BLaER1 treated with 17β-estradiol and CSF1 and Interleukin-3, amounts not matched to agents 10 nM and 100 nM (cell line): ENCODE measurements at regions not wholly inside any gene's neighbourhood (a gene's known extent, or its start where the extent isn't known, plus 50 kb on each side); places are given as distances from the start of the nearest gene placed in this dataset.

Source experiments
- H3K27ac ChIP-seq, 11 experiments: shearing (Covaris generic); formaldehyde crosslinking; 2 replicates each; pipeline ENCODE4 v1.8.1; 2022
- H3K27me3 ChIP-seq, 11 experiments: shearing (Covaris generic); formaldehyde crosslinking; 2 replicates each; pipeline ENCODE4 v1.8.1; 2022
- H3K36me3 ChIP-seq, 11 experiments: shearing (Covaris generic); formaldehyde crosslinking; 2 replicates each; pipeline ENCODE4 v1.8.1; 2022
- H3K4me1 ChIP-seq, 10 experiments: shearing (Covaris generic); formaldehyde crosslinking; 2 replicates each; pipeline ENCODE4 v1.8.1; 2022
- H3K4me2 ChIP-seq, 11 experiments: shearing (Covaris generic); formaldehyde crosslinking; 2 replicates each; pipeline ENCODE4 v1.8.1; 2022
- H3K4me3 ChIP-seq, 10 experiments: shearing (Covaris generic); formaldehyde crosslinking; 2 replicates each; pipeline ENCODE4 v1.8.1; 2022
- H3K9ac ChIP-seq, 11 experiments: shearing (Covaris generic); formaldehyde crosslinking; 2 replicates each; pipeline ENCODE4 v1.8.1; 2022
- H3K9me3 ChIP-seq, 11 experiments: shearing (Covaris generic); formaldehyde crosslinking; replicated peaks in 1 of 11; 2 replicates each; pipeline ENCODE4 v1.8.1; 2022
- H4K20me1 ChIP-seq, 11 experiments: shearing (Covaris generic); formaldehyde crosslinking; 2 replicates each; pipeline ENCODE4 v1.8.1; 2022
- Cebpa-rat ChIP-seq, 11 experiments: shearing (Covaris generic); IDR thresholded peaks; 2 replicates each; pipeline ENCODE4 v1.8.1; 2022

- peaks cover 0 to 7% (median 0%) of the 10 kb centered on the region in 11 experiments; a peak in 2 of 22 replicates for H3K9me3 ChIP-seq
- H3K9ac ChIP-seq, result no peak overlapping the region
- no peak overlapping the region for H3K4me3 ChIP-seq
- no peak overlapping the region for H3K27ac ChIP-seq
- no peaks in the 10 kb centered on the region for H3K27me3 ChIP-seq
- H4K20me1 ChIP-seq, result no peaks in the 10 kb centered on the region
- no peak for TF ChIP-seq Cebpa-rat (IDR thresholded peaks at IDR 0.05)
- H3K36me3 ChIP-seq, result no peaks in the 10 kb centered on the region
- H3K4me1 ChIP-seq, result peaks cover 0 to 7% (median 0%) of the 10 kb centered on the region in 10 experiments; a peak in 4 of 20 replicates
- no peak overlapping the region for H3K4me2 ChIP-seq
These were observed 1426.5 kb downstream of the CDH11 start for GRCh38 chr16:63695347-63695746.

DNA sequence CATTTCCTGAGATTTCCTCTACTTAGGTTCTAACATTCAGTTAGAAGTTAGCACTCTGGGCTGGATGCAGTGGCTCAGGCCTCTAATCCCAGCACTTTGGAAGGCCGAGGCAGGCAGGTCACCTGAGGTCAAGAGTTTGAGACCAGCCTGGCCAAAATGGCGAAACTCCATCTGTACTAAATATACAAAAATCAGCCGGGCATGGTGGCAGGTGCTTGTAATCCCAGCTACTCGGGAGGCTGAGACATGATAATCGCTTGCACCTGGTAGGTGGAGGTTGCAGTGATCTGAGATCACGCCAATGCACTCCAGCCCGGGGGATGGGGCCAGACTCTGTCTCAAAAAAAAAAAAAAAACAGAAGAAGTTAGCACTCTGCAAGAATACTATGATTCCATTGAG is 1430.9 kb downstream of the CDH11 start:
- no peak overlapping the region for H3K9ac ChIP-seq
- peaks cover 0 to 14% (median 0%) of the 10 kb centered on the region in 10 experiments; a peak in 4 of 20 replicates for H3K4me1 ChIP-seq
- no peak overlapping the region for H3K4me3 ChIP-seq
- H3K27ac ChIP-seq, result no peak overlapping the region
- peaks cover 0 to 17% (median 0%) of the 10 kb centered on the region in 11 experiments; a peak in 5 of 22 replicates for H3K9me3 ChIP-seq
- H3K27me3 ChIP-seq, result no peaks in the 10 kb centered on the region
- no peak for TF ChIP-seq Cebpa-rat (IDR thresholded peaks at IDR 0.05)
- no peaks in the 10 kb centered on the region for H4K20me1 ChIP-seq
- H3K36me3 ChIP-seq, result no peaks in the 10 kb centered on the region
- peak overlapping the region in 2 of 11 experiments; percentile 7 to 16; a peak in 1 of 22 replicates for H3K4me2 ChIP-seq

- no peak overlapping the region for H3K9ac ChIP-seq
- H3K9me3 ChIP-seq, result peaks cover 0 to 17% (median 0%) of the 10 kb centered on the region in 11 experiments; a peak in 5 of 22 replicates
- no peak for TF ChIP-seq Cebpa-rat (IDR thresholded peaks at IDR 0.05)
- peak overlapping the region in 5 of 11 experiments; percentile 1 to 26 (median 21); a peak in 5 of 22 replicates for H3K4me2 ChIP-seq
- H3K27me3 ChIP-seq, result no peaks in the 10 kb centered on the region
- H3K4me3 ChIP-seq, result no peak overlapping the region
- H3K36me3 ChIP-seq, result no peaks in the 10 kb centered on the region
- H3K4me1 ChIP-seq, result peaks cover 0 to 14% (median 0%) of the 10 kb centered on the region in 10 experiments; a peak in 4 of 20 replicates
- no peak overlapping the region for H3K27ac ChIP-seq
- H4K20me1 ChIP-seq, result no peaks in the 10 kb centered on the region
These were observed 1431.6 kb downstream of the CDH11 start for GRCh38 chr16:63690267-63690666.

- H3K4me2 ChIP-seq, result no peak overlapping the region
- H3K27me3 ChIP-seq, result no peaks in the 10 kb centered on the region
- no peak overlapping the region for H3K9ac ChIP-seq
- H3K27ac ChIP-seq, result no peak overlapping the region
- no peak overlapping the region for H3K4me3 ChIP-seq
- no peak for TF ChIP-seq Cebpa-rat (IDR thresholded peaks at IDR 0.05)
- peaks cover 0 to 14% (median 0%) of the 10 kb centered on the region in 10 experiments; a peak in 4 of 20 replicates for H3K4me1 ChIP-seq
- H3K9me3 ChIP-seq, result peaks cover 0 to 12% (median 0%) of the 10 kb centered on the region in 11 experiments; a peak in 6 of 22 replicates
- no peaks in the 10 kb centered on the region for H4K20me1 ChIP-seq
- H3K36me3 ChIP-seq, result no peaks in the 10 kb centered on the region
These were observed 1432.8 kb downstream of the CDH11 start for GRCh38 chr16:63689068-63689467.

- H3K4me2 ChIP-seq, result no peak overlapping the region
- H3K4me1 ChIP-seq, result no peaks in the 10 kb centered on the region
- TF ChIP-seq Cebpa-rat (IDR thresholded peaks at IDR 0.05), result no peak
- H3K9me3 ChIP-seq, result peaks cover 0 to 10% (median 0%) of the 10 kb centered on the region in 11 experiments; a peak in 3 of 22 replicates
- no peak overlapping the region for H3K27ac ChIP-seq
- H3K4me3 ChIP-seq, result no peak overlapping the region
- no peaks in the 10 kb centered on the region for H3K27me3 ChIP-seq
- no peaks in the 10 kb centered on the region for H4K20me1 ChIP-seq
- no peak overlapping the region for H3K9ac ChIP-seq
- H3K36me3 ChIP-seq, result no peaks in the 10 kb centered on the region
These were observed 1437.4 kb downstream of the CDH11 start for GRCh38 chr16:63684149-63685101.

DNA sequence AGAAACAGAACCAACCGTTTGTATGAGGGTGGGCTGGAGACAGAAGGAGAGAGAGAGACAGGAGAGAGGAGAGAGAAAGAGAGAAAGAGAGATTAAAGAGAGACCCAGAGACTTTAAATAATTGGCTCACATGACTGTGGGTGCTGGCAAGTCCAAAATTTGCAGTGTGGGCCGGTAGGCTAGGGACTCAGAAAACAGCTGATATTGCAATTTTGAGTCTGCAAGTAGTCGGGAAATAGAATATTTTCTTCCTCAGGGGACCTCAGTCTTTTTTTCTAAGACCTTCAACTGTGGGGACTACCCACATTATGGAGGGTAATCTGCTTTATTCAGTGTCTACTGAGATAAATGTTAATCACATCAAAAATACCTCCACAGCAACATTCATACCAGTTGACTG is 1439.0 kb downstream of the CDH11 start:
- Histone ChIP-seq H3K9me3 (peaks cover 0 to 10% (median 0%) of the 10 kb centered on the region in 11 experiments; a peak in 3 of 22 replicates), H3K4me1 (no peaks in the 10 kb centered on the region), H4K20me1 (no peaks in the 10 kb centered on the region), H3K27ac (no peak overlapping the region), H3K4me2 (no peak overlapping the region), H3K27me3 (no peaks in the 10 kb centered on the region), H3K4me3 (no peak overlapping the region), H3K36me3 (no peaks in the 10 kb centered on the region), H3K9ac (no peak overlapping the region)
- no peak for TF ChIP-seq Cebpa-rat (IDR thresholded peaks at IDR 0.05)

- no peak for TF ChIP-seq Cebpa-rat (IDR thresholded peaks at IDR 0.05)
These were observed 1449.4 kb downstream of the CDH11 start for GRCh38 chr16:63672493-63672892.

DNA sequence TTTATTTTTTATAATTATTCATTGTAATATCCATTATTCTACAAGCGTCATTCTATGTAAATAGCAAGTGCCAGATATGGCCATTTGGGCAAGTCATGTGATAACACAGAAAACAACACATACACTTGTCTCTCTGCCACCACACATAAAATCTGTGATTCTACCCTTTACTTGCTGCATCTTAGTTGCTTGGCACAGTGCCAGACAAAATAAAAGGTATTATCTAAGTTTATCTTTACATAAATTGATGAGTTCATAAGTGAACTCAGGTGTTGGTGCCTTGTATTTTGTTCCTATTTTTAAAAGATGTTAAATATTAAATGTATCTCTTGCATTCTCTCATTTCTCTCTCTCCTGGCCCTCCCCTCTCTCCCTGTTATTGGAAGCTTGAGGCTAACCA is 1458.7 kb downstream of the CDH11 start:
- no peak overlapping the region for H3K4me3 ChIP-seq
- no peak for TF ChIP-seq Cebpa-rat (IDR thresholded peaks at IDR 0.05)
- H3K27me3 ChIP-seq, result no peaks in the 10 kb centered on the region
- H3K36me3 ChIP-seq, result no peaks in the 10 kb centered on the region
- H3K9ac ChIP-seq, result no peak overlapping the region
- no peak overlapping the region for H3K27ac ChIP-seq
- no peaks in the 10 kb centered on the region for H4K20me1 ChIP-seq
- H3K4me2 ChIP-seq, result no peak overlapping the region
- no peaks in the 10 kb centered on the region for H3K4me1 ChIP-seq
- H3K9me3 ChIP-seq, result peaks cover 0 to 5% (median 0%) of the 10 kb centered on the region in 11 experiments; a peak in 2 of 22 replicates

More at GRCh38 chr16:63672493-63672892, 1449.4 kb downstream of the CDH11 start:
- peaks cover 0 to 22% (median 3%) of the 10 kb centered on the region in 11 experiments; a peak in 2 of 22 replicates for H3K9me3 ChIP-seq
- H3K4me2 ChIP-seq, result no peak overlapping the region
- no peaks in the 10 kb centered on the region for H3K27me3 ChIP-seq
- no peak overlapping the region for H3K27ac ChIP-seq
- H3K9ac ChIP-seq, result no peak overlapping the region
- H4K20me1 ChIP-seq, result no peaks in the 10 kb centered on the region
- no peak overlapping the region for H3K4me3 ChIP-seq
- H3K36me3 ChIP-seq, result no peaks in the 10 kb centered on the region
- no peaks in the 10 kb centered on the region for H3K4me1 ChIP-seq

GRCh38 chr16:63655846-63656245 is 1466.0 kb downstream of the CDH11 start:
- Histone ChIP-seq H3K27ac (no peak overlapping the region), H3K27me3 (no peaks in the 10 kb centered on the region), H3K9me3 (no peaks in the 10 kb centered on the region; a peak in 1 of 22 replicates), H3K9ac (no peak overlapping the region), H3K4me2 (no peak overlapping the region), H3K4me1 (no peaks in the 10 kb centered on the region), H3K4me3 (no peak overlapping the region), H4K20me1 (no peaks in the 10 kb centered on the region), H3K36me3 (no peaks in the 10 kb centered on the region)
- TF ChIP-seq Cebpa-rat (IDR thresholded peaks at IDR 0.05), result no peak
